Fibroblast of villous mesenchyme (primary cell): ENCODE measurements at regions not wholly inside any gene's neighbourhood (a gene's known extent, or its start where the extent isn't known, plus 50 kb on each side); places are given as distances from the start of the nearest gene placed in this dataset.

ENCODE experiments used
- DNase-seq: peaks from one replicate; pipeline ENCODE4 v3.0.0-alpha.2; 2010; ENCODE audit warnings: low read depth
- H3K4me3 ChIP-seq: 2 replicates; pipeline ENCODE4 v1.5.1; 2011; ENCODE audit warnings: low read depth, mild to moderate bottlenecking, low read length
- CTCF ChIP-seq: IDR thresholded peaks from 2 replicates; pipeline ENCODE4 v1.5.1; 2012; ENCODE audit warnings: low read depth, mild to moderate bottlenecking, low read length; ENCODE audit not compliant: insufficient read depth

- H3K4me3 ChIP-seq: no peak overlapping the region
- TF ChIP-seq CTCF: no peak
- no peak for DNase-seq
Measured at GRCh38 chr5:56358703-56359681, 125.9 kb upstream of the ANKRD55 start.

GRCh38 chr5:56358046-56358445 lies 124.9 kb upstream of the ANKRD55 start:
- TF ChIP-seq CTCF: no peak
- DNase-seq: no peak
- H3K4me3 ChIP-seq: no peak overlapping the region

- H3K4me3 ChIP-seq: no peak overlapping the region
- TF ChIP-seq CTCF: no peak
- DNase-seq: no peak
Measured at GRCh38 chr5:56357426-56357825, 124.3 kb upstream of the ANKRD55 start.

- DNase-seq: no peak
- no peak overlapping the region for H3K4me3 ChIP-seq
- TF ChIP-seq CTCF: no peak
Measured at GRCh38 chr5:56356836-56357160, 123.7 kb upstream of the ANKRD55 start.

GRCh38 chr5:56356121-56356835 lies 123.1 kb upstream of the ANKRD55 start:
- DNase-seq: peak; percentile 48
- no peak for TF ChIP-seq CTCF
- H3K4me3 ChIP-seq: no peak overlapping the region

GRCh38 chr5:56354836-56355235 lies 121.7 kb upstream of the ANKRD55 start:
- no peak for TF ChIP-seq CTCF
- DNase-seq: no peak

More at GRCh38 chr5:56354836-56355235, 121.7 kb upstream of the ANKRD55 start:
- H3K4me3 ChIP-seq: no peak overlapping the region
